ENCODE measurements at regions not wholly inside any gene's neighbourhood (a gene's known extent, or its start where the extent isn't known, plus 50 kb on each side); places are given as distances from the start of the nearest gene placed in this dataset.

GRCh38 chr2:40859617-40860016 lies 407.7 kb upstream of the SLC8A1 start:
- TF ChIP-seq CTCF (conservative IDR thresholded peaks at IDR 0.05 in 1 of 2, IDR thresholded peaks at IDR 0.05 in 1 of 2; ENCODE audit: low read depth in 1 of 2, low read length in 2 of 2) (no peak), EZH2 (IDR thresholded peaks at IDR 0.05; ENCODE audit: low read length, missing control alignments) (no peak)

All from fibroblast of lung (primary cell).